GM18861 (cell line): ENCODE measurements at regions not wholly inside any gene's neighbourhood (a gene's known extent, or its start where the extent isn't known, plus 50 kb on each side); places are given as distances from the start of the nearest gene placed in this dataset.
"Not testable (repeated sequence)": the region's sequence is repeated elsewhere in the genome, so short reads cannot be mapped to it uniquely, and the experiment has no call there.

Source experiments
- ATAC-seq: cut with Tn5 transposase; IDR thresholded peaks from one replicate; pipeline ENCODE4 v1.9.1; 2021; ENCODE audit not compliant: unreplicated experiment

GRCh38 chr1:58966103-58966916 lies 182.5 kb upstream of the JUN start:
- no peak for ATAC-seq

GRCh38 chr1:58966917-58967740 lies 183.3 kb upstream of the JUN start:
- ATAC-seq, result no peak

GRCh38 chr1:58968360-58968952 lies 184.6 kb upstream of the JUN start:
- ATAC-seq, result peak; percentile 82

DNA sequence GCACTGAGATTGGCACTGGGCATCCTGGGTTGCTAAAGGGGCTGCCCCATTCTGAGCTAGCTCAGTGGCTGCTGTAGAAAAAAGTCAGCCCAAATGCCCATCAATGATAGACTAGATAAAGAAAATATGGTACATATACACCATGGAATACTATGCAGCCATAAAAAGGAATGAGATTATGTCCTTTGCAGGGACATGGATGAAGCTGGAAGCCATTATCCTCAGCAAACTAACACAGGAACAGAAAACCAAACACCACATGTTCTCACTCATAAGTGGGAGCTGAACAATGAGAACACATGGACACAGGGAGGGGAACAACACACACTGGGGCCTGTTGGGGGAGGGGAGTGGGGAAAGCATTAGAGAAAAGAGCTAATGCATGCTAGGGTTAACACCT lies 185.3 kb upstream of the JUN start:
- ATAC-seq, result not testable (repeated sequence)

DNA sequence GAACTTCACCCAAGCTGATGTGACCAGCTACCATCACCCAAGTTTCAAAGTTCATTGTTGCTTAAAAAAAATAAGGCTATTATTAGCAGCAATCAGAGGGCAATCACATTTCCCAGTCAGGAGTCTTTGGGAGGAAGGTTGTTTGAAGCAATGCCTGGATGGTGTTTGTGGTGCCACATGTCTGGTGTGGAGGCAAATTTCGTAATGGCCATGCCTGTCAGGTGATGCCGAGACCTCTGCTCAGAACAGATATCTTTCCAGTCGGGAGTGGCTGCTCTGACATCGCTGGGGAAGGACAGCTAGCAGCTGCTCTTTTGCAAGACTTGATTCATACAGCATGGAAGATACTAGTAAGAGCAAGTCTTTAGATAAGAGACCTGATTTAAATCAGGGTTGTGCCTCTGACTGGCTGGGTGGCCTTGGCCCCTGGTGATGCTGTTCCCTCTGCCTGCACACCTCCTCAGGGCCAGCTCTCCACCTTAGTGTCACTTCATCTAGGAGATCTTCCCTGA lies 187.8 kb upstream of the JUN start:
- no peak for ATAC-seq

DNA sequence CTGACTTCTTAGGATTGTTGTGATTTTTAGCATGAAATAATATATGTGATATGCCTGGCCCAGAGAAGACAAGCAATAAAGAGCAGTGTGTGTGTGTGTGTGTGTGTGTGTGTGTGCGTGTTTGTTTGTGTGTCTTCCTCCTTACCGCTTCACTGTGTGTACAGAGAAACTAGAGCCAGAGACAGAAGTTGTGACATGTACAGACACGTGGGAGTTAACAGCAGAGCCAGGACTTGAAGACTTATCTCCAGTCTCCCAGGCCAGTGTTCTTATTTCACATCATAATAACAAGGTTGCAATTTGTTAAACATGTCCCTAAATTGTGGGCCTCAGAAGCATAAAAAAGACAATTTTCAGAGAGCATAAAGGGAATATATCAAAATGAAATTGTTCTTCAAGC lies 192.0 kb upstream of the JUN start:
- ATAC-seq, result no peak

DNA sequence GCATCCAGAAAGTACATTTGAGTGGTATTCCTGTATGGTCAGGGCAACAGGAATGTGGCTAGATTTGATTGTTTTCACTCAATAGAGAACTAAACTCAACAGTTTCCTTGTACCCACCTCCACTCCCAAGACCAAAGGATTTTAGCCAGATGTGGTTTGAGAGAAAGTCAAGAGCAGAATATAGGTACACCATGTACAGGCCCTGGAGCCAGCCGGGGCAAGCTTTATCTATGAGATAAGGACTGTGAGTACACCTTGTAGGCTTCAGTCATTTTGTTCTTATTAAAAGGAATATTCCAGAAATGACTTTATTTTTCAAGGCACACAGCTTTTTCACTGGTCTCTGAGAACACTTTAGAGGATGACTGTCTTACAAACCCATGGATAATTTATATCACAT lies 192.4 kb upstream of the JUN start:
- ATAC-seq, result no peak

GRCh38 chr1:58977598-58977997 lies 193.8 kb upstream of the JUN start:
- no peak for ATAC-seq

DNA sequence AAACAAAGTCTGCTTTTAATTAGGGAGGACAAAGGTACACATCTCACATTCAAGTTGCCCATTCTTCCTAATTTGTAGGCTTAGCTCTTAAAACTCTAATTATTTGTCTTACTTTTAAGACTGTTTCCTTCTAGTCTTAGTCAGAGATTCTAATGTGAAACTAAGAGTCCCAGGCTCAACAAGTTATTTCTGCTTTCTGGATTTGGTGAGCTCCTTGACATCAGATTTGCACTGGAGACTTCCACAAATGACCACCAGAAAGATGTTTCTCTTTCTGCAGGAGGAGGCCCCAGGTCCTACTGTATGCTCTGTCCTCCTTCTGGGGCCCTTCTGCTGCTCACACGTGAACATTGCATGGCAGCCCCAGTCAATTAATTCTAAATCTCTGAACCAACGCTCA lies 194.2 kb upstream of the JUN start:
- no peak for ATAC-seq

GRCh38 chr1:58979086-58979485 lies 195.2 kb upstream of the JUN start:
- ATAC-seq, result no peak

DNA sequence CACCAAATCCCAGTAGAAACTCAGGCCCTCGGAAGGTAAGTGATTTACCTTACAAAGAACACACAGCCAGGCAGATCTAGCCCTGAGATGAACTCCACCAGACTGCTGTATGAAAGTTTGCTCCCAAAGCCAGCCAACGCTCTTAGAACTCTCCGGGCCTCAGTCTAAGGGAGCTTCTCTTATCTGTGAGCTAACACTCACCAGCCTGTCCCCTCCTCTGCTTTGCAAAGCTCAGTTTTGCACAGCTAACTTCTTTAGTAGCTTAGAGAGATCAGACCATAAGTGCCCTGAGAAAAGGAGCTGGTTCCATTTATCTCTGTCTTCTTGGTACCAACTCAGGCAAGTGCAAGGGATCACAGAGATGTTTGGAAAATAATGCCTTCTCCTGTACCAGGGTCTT lies 195.8 kb upstream of the JUN start:
- no peak for ATAC-seq

DNA sequence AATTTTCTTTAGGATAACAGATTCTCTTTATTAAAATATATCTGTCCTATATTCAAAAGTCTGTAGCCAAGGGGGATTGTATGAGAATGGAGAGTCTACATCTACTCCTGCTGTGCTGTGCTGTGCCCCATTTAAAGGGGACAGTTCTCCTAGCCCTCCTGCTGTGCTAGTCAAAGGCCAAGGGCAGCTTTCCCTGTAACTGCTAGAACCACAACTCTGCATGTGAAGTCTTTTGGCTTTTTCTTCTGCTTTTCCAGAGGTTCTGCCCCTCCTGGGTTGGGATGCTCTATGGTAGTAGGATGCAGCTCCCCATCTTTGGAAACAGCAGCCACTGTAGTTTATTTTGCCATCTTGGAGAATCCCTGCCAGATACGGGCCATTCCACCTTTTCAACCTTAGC lies 197.5 kb upstream of the JUN start:
- ATAC-seq, result no peak

DNA sequence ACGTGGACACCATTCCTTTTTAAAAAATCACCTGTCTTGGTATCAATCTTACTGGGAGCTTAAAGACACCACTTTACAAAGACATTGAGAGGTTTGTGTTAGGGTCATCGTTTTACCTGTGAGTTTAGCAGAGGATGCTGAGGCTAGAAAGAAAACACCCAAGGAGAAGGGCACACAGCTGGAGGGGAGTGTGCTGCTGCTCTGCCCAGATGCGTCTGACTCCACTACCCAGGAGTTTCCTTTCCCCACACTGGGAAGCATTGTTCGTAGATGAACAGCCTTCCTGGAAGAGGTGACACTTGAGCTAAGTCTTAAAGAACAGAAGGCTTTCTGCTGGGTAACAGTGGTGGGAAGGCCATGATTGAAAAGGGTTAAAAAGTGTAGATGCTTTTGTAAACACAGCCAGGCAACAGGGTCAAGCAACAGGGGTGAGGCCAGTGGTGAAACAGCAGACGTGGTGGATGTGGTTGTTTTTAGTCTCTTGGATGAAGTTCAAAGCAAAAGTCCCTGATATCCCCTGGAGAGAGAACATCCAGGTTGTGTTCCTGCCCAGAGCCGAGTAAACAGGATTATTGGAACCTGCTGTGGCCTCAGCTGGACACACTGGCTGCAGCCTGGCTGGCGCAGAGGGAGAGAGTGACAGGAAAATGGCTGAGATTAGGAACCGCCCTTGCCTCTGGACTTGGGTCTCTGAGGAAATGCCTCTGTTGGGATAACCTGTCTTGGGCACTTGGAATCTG lies 198.6 kb upstream of the JUN start:
- ATAC-seq, result no peak

DNA sequence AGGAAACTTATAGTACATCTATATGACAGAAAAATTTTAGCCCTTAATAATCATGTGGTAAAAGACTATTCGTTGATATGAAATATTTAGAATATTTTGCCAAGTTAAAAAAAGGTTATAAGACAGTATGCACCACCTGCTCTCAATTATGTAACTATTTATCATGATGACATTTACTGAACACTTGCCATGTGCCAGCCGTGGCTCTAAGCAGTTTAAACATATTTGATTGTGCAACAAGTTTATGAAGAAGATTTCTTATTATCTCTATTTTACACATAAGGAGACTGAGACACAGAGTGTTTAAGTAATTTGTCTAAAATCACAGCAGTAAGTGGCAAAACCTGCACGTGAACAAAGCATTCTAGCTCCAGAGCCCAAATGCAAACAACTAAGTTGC lies 199.3 kb upstream of the JUN start:
- ATAC-seq, result no peak

DNA sequence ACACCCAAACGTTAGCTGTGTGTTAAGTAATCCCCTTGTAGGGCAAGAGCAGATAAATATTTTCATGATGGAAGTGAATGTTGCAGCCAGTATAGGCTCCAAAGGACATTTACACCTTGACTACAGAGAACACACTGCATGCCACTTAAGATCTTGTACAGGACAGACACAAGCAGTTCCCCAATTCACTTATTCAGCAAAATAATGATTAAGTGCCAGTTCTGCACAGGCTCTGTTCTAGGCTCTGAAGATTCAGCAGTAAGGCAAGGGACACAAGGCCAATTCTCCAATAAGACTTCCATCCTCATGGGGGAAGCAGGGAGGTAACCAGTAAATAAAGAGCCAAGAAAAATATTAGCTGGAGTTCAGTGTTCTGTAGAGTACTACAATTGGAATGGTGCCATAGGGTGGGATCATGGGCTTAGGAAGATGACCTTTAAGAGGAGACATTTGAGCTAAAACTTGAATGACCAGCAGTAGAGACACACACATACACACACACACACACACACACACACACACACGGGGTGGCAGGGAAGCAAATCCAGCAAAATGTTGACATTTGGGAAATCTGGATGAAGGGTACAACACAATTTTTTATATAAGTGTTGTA lies 199.9 kb upstream of the JUN start:
- ATAC-seq, result no peak

DNA sequence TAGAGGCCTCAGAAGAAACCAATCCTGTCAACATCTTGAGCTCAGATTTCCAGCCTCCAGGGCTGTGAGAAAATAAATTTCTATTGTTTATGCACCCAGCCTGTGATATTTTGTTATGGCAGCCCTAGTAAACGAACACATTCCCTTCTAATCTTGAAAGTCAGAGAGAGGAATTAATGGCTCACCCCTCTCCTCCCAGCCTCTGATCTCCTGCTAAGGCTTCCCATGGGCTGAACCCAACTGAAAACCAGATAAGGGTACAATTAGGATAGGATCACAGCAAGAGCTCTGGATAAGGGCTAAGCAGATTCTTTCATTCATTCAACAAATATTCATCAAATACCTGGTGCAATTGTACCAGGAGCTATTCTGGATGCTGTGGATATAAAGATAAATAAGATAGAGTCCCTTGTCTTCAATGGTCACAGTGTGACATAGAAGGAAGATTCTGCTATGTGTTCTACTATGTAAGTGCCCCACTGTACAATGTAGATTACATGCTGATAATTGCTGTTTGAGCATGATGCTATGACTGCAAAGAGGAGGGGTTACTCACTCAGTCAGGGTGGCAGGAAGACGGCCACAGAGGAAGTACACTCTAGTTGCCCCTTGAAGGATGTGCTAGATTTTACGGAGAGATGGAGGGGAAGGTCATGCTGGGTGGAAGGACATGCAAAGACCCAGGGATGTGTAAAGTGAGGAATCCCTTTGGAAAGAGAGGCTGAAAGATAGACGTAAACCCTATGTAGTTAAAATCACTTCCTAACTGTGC lies 203.3 kb upstream of the JUN start:
- no peak for ATAC-seq

DNA sequence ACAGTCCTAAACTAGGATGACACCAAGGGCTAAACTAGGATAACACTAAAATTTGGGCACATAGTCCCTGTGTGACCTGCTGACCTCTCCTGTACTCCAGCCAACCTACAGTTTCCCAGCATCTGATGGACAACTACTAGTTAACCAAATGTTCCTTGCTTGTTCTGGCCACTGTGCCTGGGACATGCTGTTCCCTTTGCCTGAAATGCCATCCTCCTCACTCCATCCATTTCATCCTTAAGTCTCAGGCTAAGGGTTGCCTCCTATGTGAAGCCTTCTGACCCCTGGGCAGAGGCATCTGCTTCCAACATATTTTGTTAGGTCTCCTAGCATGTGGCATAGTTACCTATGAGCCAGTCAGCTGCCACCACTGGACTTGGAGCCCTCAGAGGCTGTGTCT lies 204.9 kb upstream of the JUN start:
- ATAC-seq, result no peak

DNA sequence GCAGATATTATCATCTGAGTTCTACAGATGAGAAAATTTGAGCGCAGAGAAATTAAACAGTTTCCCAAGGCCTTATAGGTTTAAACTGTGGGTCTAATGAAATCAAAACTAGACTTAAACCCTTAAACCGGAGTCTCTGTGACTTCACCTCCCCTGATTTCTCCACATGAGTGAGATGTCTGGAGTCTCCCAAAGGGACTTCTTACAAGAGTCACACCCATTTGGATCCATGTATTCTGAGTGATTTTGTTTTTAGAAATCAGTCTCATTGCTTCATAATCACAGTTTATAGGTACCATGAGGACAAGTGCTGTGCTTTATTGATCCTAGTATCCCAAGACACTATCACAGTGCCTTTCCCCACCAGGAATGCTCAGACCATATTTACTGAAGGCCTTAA lies 206.0 kb upstream of the JUN start:
- ATAC-seq, result no peak

DNA sequence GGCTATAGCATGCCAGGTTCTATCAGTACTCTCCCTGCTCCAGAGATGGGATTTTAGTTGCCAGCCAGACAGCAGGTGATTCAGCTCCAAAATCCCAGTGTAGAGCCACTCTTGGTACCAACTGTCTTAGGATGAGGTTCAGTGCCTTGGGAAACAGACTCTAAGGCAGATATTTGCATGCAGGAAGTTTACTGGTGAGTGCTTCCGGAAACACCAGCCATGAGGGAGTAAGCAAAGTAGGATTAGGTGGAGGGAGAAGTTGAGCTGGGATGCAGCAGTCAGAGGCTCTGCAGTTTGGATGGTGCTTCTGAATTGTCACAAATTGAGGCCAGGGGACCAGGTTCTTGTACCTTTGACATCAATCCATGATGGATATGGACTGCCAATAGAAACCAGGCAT lies 207.5 kb upstream of the JUN start:
- ATAC-seq, result no peak

- ATAC-seq, result no peak
Observed at GRCh38 chr1:58992643-58993042, 208.8 kb upstream of the JUN start.
